A673 (cell line): ENCODE measurements at regions not wholly inside any gene's neighbourhood (a gene's known extent, or its start where the extent isn't known, plus 50 kb on each side); places are given as distances from the start of the nearest gene placed in this dataset.

Experiments
- BruUV-seq: library from RNA; stranded (reverse); fragments of 400-500 nt; replicated peaks from 2 replicates; lab custom pipeline; 2021; lab: Mats Ljungman, UMichigan
- CTCF ChIA-PET: fragments of 300-600 bp; sonication (Branson Sonifier 250); formaldehyde crosslinking; loops from one replicate; lab custom pipeline; 2022; ENCODE audit warnings: antibody characterized with exemption; lab: Charles Lee
- POLR2A ChIA-PET: fragments of 300-600 bp; sonication (Branson Sonifier 250); formaldehyde crosslinking; loops from one replicate; lab custom pipeline; 2022; ENCODE audit warnings: antibody characterized with exemption; ENCODE audit not compliant: low non-redundant PET; lab: Charles Lee
- DNase-seq: peaks from one replicate; pipeline ENCODE4 v3.0.0-alpha.2; 2015; ENCODE audit warnings: low spot score
- H3K27ac ChIP-seq: fragments of 200-600 bp; sonication (generic); 2 replicates; pipeline ENCODE4 v1.5.1; 2016; ENCODE audit warnings: mixed run types, low read depth, mild to moderate bottlenecking, mixed read lengths, antibody characterized with exemption, low read length; ENCODE audit not compliant: poor library complexity, severe bottlenecking
- H3K27me3 ChIP-seq: fragments of 200-600 bp; sonication (generic); replicated peaks from 2 replicates; pipeline ENCODE4 v1.6.1; 2017; ENCODE audit warnings: mixed run types, low read depth, mild to moderate bottlenecking, mixed read lengths, antibody characterized with exemption, low read length; ENCODE audit not compliant: insufficient read depth, poor library complexity
- H3K36me3 ChIP-seq: fragments of 200-600 bp; sonication (generic); 2 replicates; pipeline ENCODE4 v1.6.1; 2016; ENCODE audit warnings: mixed run types, mild to moderate bottlenecking, mixed read lengths, antibody characterized with exemption, low read length; ENCODE audit not compliant: insufficient read depth, poor library complexity, severe bottlenecking
- H3K4me1 ChIP-seq: fragments of 200-600 bp; sonication (generic); 2 replicates; pipeline ENCODE4 v1.6.1; 2017; ENCODE audit warnings: mixed run types, mild to moderate bottlenecking, mixed read lengths, antibody characterized with exemption, low read length; ENCODE audit not compliant: insufficient read depth, poor library complexity, severe bottlenecking
- H3K4me3 ChIP-seq: fragments of 200-600 bp; sonication (generic); 2 replicates; pipeline ENCODE4 v1.5.1; 2016; ENCODE audit warnings: low read depth, mixed run types, mild to moderate bottlenecking, mixed read lengths, low read length; ENCODE audit not compliant: poor library complexity, severe bottlenecking
- H3K9me3 ChIP-seq: fragments of 200-600 bp; sonication (generic); 2 replicates; pipeline ENCODE4 v1.6.1; 2016; ENCODE audit warnings: mixed run types, low read depth, mild to moderate bottlenecking, mixed read lengths, antibody characterized with exemption, low read length; ENCODE audit not compliant: poor library complexity, severe bottlenecking
- EZH2 ChIP-seq: fragments of 200-600 bp; sonication (generic); IDR thresholded peaks from 2 replicates; pipeline ENCODE4 v1.6.1; 2017; ENCODE audit warnings: borderline replicate concordance, low read depth, mild to moderate bottlenecking, mixed read lengths, antibody characterized with exemption, low read length; ENCODE audit not compliant: poor library complexity, severe bottlenecking
- intact Hi-C: fragments of 100-400 bp; cut with micrococcal nuclease; formaldehyde crosslinking; loops from one replicate; pipeline ENCODE4 v1.10.0; 2022; ENCODE audit not compliant: unreplicated experiment
- TF ChIP-seq, protein P1 (sequence below): fragments of 300-800, 200-600 bp; sonication (generic); conservative IDR thresholded peaks from 2 replicates; pipeline ENCODE4 v1.5.1; 2017; ENCODE audit warnings: low read depth, mild to moderate bottlenecking, antibody characterized with exemption, low read length, moderate library complexity, mixed read lengths

DNA sequence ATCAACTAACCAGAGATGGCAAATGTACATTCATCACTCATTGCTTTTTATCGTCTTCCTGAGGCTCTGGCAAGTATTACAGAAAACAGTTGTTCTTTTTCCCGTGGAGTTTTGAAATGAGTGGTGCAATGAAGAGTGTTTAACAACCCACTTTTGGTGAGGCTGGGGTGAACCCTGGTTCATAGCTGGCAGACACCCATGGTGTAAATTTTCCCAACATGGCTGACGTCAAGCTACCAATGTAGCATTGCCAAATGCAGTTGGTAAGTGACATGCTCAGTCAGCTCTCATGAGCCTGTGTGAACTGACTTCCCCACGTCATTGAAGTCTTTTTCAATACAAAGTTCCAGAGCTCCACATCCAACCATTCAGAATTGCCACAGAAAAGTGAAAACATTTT is 386.2 kb downstream of the TMEM114 start:
- Histone ChIP-seq H3K27me3 (no peaks in the 10 kb centered on the region), H3K4me3 (no peak overlapping the region), H3K27ac (no peak overlapping the region), H3K36me3 (no peaks in the 10 kb centered on the region), H3K4me1 (no peaks in the 10 kb centered on the region), H3K9me3 (no peaks in the 10 kb centered on the region)
- no peak for DNase-seq
- BruUV-seq, result no TSS peak
- intact Hi-C loops, result no loop called here
- TF ChIP-seq, protein P1, sequence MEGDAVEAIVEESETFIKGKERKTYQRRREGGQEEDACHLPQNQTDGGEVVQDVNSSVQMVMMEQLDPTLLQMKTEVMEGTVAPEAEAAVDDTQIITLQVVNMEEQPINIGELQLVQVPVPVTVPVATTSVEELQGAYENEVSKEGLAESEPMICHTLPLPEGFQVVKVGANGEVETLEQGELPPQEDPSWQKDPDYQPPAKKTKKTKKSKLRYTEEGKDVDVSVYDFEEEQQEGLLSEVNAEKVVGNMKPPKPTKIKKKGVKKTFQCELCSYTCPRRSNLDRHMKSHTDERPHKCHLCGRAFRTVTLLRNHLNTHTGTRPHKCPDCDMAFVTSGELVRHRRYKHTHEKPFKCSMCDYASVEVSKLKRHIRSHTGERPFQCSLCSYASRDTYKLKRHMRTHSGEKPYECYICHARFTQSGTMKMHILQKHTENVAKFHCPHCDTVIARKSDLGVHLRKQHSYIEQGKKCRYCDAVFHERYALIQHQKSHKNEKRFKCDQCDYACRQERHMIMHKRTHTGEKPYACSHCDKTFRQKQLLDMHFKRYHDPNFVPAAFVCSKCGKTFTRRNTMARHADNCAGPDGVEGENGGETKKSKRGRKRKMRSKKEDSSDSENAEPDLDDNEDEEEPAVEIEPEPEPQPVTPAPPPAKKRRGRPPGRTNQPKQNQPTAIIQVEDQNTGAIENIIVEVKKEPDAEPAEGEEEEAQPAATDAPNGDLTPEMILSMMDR, result no peak
- no peak for TF ChIP-seq EZH2
- POLR2A ChIA-PET, result no interaction called here
- CTCF ChIA-PET, result no interaction called here

DNA sequence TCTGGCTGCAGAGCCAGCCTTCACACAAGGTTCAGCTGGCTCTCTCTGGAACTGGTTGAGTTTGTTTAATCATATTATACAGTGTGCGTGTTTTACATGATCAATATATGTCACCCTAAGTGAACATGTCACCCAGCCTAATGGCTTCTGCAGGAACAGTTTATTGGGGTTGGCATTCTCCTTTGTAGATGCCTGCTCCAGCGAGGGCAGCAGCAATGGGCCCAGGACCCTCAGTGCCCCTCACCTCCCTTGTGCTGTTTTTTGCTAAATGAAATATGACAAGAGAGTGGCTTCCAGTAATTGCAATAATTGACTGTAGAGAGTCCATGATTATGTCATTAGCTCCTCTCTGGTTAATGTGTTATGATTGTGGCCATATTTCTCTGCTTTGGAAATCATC is 387.2 kb downstream of the TMEM114 start:
- TF ChIP-seq EZH2, result no peak
- TF ChIP-seq, protein P1, result no peak
- Histone ChIP-seq H3K4me1 (no peaks in the 10 kb centered on the region), H3K27me3 (no peaks in the 10 kb centered on the region), H3K36me3 (no peaks in the 10 kb centered on the region), H3K4me3 (no peak overlapping the region), H3K27ac (no peak overlapping the region), H3K9me3 (no peaks in the 10 kb centered on the region)
- no peak for DNase-seq
- intact Hi-C loops, result no loop called here
- ChIA-PET POLR2A (no interaction called here), CTCF (no interaction called here)
- no TSS peak for BruUV-seq

DNA sequence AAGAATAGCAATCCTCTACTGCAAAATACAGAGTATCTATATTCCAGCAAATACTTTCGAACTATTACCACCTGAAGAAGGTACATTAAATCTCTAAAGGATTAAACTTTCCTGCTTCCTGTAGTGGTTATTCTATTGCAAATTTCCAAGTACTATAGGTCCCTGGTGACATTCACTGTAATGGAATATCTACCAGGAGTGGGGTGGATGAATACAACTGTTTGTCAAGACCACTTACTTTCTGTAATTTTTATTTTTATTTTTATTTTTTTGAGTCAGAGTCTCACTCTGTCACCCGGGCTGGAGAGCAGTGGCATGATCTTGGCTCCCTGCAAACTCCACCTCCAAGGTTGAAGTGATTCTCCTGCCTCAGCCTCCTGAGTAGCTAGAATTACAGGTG is 389.5 kb downstream of the TMEM114 start:
- no peak for DNase-seq
- no TSS peak for BruUV-seq
- no peaks in the 10 kb centered on the region for H3K4me1 ChIP-seq
- ChIA-PET POLR2A (no interaction called here), CTCF (no interaction called here)
- H3K27ac ChIP-seq, result no peak overlapping the region
- H3K4me3 ChIP-seq, result no peak overlapping the region
- H3K36me3 ChIP-seq, result no peaks in the 10 kb centered on the region
- H3K27me3 ChIP-seq, result no peaks in the 10 kb centered on the region
- intact Hi-C loops, result no loop called here
- no peaks in the 10 kb centered on the region for H3K9me3 ChIP-seq
- TF ChIP-seq, protein P1, result no peak
- no peak for TF ChIP-seq EZH2
